ENCODE measurements at regions not wholly inside any gene's neighbourhood (a gene's known extent, or its start where the extent isn't known, plus 50 kb on each side); places are given as distances from the start of the nearest gene placed in this dataset.

DNA sequence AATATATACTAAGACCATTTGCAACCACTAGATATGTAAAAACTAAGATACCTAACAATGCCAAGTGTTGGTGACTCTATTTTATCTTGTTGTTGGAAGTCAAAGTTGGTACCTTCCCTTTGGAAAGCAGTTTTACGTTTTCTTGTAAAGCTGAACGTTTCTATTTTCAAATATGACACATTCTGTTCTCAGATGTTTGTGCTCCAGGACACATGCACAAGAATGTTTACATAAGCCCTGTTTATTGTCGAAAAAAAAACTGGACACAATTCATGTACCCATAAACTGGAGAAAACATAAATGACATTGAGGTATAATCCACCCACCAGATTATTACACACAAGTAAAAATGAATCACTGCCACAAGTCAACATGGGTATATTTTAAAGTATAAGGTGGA lies 967.4 kb downstream of the BCL11B start:
- no peak for DNase-seq
- Histone ChIP-seq H3K36me3 (no peaks in the 10 kb centered on the region), H3K9me3 (replicated peaks) (no peaks in the 10 kb centered on the region), H3K27me3 (no peaks in the 10 kb centered on the region), H3K27ac (no peak overlapping the region), H3K4me3 (no peak overlapping the region), H3K4me1 (no peaks in the 10 kb centered on the region)

DNA sequence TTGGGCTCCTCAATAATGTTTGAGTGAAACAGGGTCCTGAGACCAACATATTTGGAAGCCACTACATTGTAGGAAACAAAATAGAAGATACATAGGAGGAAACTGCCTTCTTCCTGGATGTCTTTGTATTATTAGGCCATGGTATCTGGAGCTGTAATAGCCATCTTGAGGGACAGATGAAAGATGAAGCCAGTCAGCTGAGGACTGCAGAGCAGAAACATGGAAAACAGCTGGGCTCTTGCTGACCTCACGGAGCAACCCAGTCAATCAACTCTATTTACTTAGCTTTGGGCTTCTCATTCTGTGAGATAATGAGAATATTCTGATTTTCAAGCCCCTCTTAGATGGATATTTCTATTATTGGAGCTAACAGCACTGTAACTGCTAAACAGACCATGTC lies 962.4 kb downstream of the BCL11B start:
- no peaks in the 10 kb centered on the region for H3K36me3 ChIP-seq
- DNase-seq: peak in 1 of 2 experiments; percentile 4
- no peaks in the 10 kb centered on the region for H3K4me1 ChIP-seq
- no peak overlapping the region for H3K27ac ChIP-seq
- H3K4me3 ChIP-seq: no peak overlapping the region
- no peaks in the 10 kb centered on the region for H3K9me3 ChIP-seq (replicated peaks)
- H3K27me3 ChIP-seq: no peaks in the 10 kb centered on the region

DNA sequence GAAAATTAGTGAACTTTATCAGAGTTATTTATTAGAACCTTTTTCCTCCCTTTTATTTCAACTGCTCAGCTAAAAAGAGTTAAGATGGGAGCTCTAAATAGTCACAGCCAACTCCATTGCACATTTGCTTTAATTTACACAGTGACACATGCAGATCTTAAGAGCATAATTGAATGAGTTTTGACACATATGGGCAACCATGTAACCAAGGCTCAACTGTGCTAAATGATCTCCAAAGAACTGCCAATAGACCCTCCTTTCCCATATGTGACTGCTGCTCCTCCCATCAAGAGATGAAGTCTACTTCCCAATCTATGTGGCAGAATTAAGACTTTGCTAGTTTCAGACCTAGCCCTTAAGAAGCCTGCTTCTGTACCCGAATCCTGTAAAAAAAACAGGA lies 960.0 kb downstream of the BCL11B start:
- Histone ChIP-seq H3K4me1 (no peaks in the 10 kb centered on the region), H3K27me3 (no peaks in the 10 kb centered on the region), H3K9me3 (replicated peaks) (no peaks in the 10 kb centered on the region), H3K27ac (no peak overlapping the region), H3K4me3 (no peak overlapping the region), H3K36me3 (no peaks in the 10 kb centered on the region)
- DNase-seq: no peak

DNA sequence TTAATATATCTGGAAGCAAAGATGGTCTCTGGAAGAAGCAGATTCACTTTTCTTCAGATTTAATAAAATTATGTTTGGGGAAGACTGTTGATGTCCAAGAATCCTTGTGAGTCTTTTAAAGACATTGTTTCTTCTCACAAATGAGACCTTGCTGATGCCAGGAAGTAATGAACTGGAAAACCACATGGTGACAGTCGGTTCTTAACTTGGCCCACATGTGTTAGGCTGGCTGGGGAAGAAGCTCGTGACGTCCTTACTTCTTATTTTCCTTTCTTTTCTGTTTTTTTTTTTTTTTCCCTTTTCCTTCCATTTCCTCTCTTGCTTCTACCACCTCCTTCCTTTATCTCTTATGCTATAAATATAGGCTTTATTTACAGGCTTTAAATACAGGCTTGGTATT lies 950.2 kb downstream of the BCL11B start:
- Histone ChIP-seq H3K27me3 (no peaks in the 10 kb centered on the region), H3K27ac (no peak overlapping the region), H3K36me3 (no peaks in the 10 kb centered on the region), H3K4me1 (no peaks in the 10 kb centered on the region), H3K9me3 (replicated peaks) (no peaks in the 10 kb centered on the region), H3K4me3 (no peak overlapping the region)
- DNase-seq: no peak

DNA sequence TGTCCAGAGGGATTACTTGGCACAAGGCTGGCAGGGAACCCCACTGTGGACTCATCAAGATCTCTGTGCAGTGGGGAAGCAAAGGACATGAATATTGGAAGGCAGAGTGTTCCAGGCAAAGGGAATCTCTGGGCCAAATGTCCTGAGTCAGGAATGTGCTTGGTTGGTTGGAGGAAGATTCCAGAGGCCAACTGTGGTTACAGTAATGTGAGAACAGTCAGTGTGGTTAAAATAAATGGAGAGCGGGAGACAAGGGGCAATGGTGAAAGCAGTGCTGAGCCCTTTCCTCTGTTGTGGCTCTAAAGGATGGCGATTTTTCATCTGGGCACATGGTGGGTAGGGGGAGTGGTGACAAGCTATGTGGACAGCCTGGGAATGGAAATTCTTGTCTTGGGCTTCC lies 948.2 kb downstream of the BCL11B start:
- Histone ChIP-seq H3K4me3 (no peak overlapping the region), H3K36me3 (no peaks in the 10 kb centered on the region), H3K27me3 (no peaks in the 10 kb centered on the region), H3K4me1 (no peaks in the 10 kb centered on the region), H3K9me3 (replicated peaks) (no peaks in the 10 kb centered on the region), H3K27ac (no peak overlapping the region)
- DNase-seq: peak in 1 of 2 experiments; percentile 19

DNA sequence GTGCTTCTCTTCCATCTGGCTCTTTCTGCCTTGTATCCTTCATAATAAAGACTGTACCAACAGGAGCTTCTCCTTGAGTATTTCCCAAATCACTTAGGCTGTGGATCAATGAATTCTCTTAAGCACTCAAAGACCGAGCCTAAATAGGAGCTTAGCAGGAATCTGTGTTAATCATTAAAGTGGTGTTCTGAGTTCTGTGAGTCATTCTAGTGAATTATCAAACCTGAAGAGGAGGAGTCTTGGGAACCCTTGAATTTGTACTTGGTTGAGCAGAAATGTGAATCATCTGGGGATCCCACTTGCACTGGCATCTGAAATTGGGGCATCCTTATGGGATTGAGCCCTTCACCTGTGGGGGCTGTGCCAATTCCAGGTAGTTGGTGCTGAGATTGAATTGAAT lies 946.2 kb downstream of the BCL11B start:
- DNase-seq: no peak
- H3K4me1 ChIP-seq: no peaks in the 10 kb centered on the region
- H3K27me3 ChIP-seq: no peaks in the 10 kb centered on the region
- no peaks in the 10 kb centered on the region for H3K36me3 ChIP-seq
- no peaks in the 10 kb centered on the region for H3K9me3 ChIP-seq (replicated peaks)
- H3K4me3 ChIP-seq: no peak overlapping the region
- no peak overlapping the region for H3K27ac ChIP-seq

DNA sequence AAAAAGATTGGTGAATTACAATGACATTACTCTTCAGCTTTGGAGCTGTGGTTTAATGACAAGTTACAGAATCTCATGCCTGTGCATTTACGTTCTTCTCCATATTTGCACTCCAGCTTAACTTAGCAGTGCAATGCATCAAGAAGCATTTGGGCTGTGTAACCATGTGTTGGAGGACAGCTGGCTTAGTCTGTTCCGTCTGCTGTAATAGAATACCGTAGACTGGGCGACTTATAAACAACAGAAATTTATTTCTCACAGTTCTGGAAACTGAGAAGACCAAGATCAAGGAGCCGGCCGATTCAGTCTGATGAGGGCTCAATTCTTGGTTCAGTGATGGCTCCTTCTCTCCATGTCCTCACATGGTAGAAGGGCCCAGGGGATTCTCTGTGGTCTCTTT lies 943.5 kb downstream of the BCL11B start:
- H3K4me3 ChIP-seq: no peak overlapping the region
- H3K27me3 ChIP-seq: no peaks in the 10 kb centered on the region
- H3K27ac ChIP-seq: no peak overlapping the region
- no peaks in the 10 kb centered on the region for H3K36me3 ChIP-seq
- H3K9me3 ChIP-seq (replicated peaks): no peaks in the 10 kb centered on the region
- DNase-seq: peak in 1 of 2 experiments; percentile 6
- H3K4me1 ChIP-seq: no peaks in the 10 kb centered on the region

DNA sequence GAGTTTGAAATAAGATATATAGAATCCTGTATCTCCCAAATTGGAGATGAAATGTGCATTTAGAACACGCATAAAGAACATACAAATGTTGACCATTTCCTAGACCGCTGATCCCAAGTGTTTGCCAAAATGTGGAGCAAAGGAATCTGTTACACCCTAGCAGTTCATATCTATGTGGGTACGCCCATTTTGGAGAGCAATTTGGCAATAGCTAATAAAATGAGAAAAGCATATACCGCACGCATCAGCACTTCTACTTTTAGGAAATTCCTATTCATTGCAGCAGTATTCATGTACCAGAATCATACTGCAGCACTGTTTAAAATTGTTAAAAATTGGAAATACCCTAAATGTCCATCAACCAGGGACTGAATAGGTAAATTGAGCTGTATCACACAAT lies 937.8 kb downstream of the BCL11B start:
- Histone ChIP-seq H3K9me3 (replicated peaks) (no peaks in the 10 kb centered on the region), H3K27me3 (no peaks in the 10 kb centered on the region), H3K4me3 (no peak overlapping the region), H3K36me3 (no peaks in the 10 kb centered on the region), H3K4me1 (no peaks in the 10 kb centered on the region), H3K27ac (no peak overlapping the region)
- no peak for DNase-seq

DNA sequence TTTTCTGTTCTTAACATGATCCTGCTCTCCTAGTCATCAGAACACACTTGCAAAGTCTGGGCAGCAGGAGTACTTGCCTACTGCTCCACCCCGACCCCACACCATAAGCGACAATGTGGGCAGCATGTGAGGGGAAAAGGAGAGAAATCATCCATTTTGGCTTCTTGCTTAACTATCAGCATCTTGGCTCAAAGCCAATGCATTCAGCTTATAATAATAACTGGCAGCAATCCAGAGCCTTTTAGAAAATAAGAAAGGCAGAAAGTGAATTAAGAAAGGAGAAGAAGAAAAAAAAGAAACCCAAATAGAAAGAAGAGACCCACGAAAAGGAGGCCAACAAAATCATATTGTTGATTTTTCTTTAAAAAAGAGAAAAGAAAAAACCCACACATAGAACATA lies 930.8 kb downstream of the BCL11B start:
- no peak overlapping the region for H3K27ac ChIP-seq
- no peaks in the 10 kb centered on the region for H3K4me1 ChIP-seq
- no peaks in the 10 kb centered on the region for H3K36me3 ChIP-seq
- no peaks in the 10 kb centered on the region for H3K27me3 ChIP-seq
- no peaks in the 10 kb centered on the region for H3K9me3 ChIP-seq (replicated peaks)
- H3K4me3 ChIP-seq: no peak overlapping the region
- DNase-seq: no peak

DNA sequence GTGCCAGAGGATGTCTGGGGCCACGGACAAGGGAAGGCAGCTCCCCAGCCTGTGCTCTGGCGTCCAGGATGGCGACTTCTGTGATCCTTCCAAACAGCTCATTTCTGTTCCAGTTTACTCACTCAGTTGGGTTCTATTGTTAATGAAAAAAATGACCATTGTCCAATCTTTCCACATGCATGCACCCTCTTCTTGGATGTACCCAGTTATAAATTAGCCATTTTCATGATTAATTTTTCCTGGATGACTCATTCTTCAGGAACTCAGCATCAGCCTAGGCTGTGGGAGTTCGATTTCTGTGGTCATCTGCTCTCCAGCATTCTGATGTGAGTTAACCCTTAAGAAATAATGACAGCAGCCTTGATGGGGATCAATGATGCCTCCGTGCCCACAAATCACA lies 926.8 kb downstream of the BCL11B start:
- no peak overlapping the region for H3K4me3 ChIP-seq
- DNase-seq: no peak
- H3K36me3 ChIP-seq: no peaks in the 10 kb centered on the region
- H3K4me1 ChIP-seq: no peaks in the 10 kb centered on the region
- H3K9me3 ChIP-seq (replicated peaks): no peaks in the 10 kb centered on the region
- H3K27me3 ChIP-seq: no peaks in the 10 kb centered on the region
- H3K27ac ChIP-seq: no peak overlapping the region

DNA sequence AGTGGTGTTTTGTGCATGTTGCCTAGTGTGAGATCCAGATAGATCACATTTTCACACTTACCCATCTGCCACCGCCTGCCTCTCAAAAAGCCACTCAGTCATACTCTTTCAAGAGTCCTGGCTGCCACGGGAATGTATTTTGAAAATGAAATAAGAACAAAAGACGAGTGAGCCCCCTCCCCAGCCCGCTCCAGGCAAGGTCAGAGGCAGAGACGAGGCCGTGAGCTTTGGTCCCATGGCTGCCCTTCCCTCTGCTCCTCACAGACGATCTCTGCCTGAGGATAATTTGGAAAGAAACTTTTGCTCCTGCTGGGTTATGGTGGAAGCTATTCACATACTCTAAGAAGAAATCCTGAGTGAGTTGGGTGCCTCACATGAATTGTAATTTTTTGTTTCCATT lies 924.3 kb downstream of the BCL11B start:
- DNase-seq: no peak
- H3K36me3 ChIP-seq: no peaks in the 10 kb centered on the region
- H3K27ac ChIP-seq: no peak overlapping the region
- no peaks in the 10 kb centered on the region for H3K27me3 ChIP-seq
- no peaks in the 10 kb centered on the region for H3K9me3 ChIP-seq (replicated peaks)
- H3K4me1 ChIP-seq: no peaks in the 10 kb centered on the region
- H3K4me3 ChIP-seq: no peak overlapping the region

DNA sequence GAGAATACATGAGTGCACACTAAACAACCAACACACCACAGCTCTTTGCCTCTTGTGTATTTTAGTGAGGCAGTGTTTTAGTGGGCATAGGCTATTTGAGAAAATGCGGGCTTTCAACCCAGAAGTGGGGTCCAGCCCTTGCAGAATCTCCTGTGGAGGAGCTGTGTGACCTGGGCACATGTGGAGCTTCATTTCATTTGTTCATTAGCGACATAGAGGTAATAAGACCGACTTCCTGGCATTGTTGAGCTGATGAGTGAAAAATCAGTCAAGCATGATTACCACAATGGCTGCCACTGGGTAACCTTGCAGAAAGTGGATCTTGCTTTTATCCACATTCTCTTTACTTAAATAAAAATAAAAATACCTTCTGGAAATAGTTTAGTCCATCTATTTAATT lies 923.5 kb downstream of the BCL11B start:
- Histone ChIP-seq H3K36me3 (no peaks in the 10 kb centered on the region), H3K27me3 (no peaks in the 10 kb centered on the region), H3K27ac (no peak overlapping the region), H3K4me3 (no peak overlapping the region), H3K9me3 (replicated peaks) (no peaks in the 10 kb centered on the region), H3K4me1 (no peaks in the 10 kb centered on the region)
- no peak for DNase-seq

DNA sequence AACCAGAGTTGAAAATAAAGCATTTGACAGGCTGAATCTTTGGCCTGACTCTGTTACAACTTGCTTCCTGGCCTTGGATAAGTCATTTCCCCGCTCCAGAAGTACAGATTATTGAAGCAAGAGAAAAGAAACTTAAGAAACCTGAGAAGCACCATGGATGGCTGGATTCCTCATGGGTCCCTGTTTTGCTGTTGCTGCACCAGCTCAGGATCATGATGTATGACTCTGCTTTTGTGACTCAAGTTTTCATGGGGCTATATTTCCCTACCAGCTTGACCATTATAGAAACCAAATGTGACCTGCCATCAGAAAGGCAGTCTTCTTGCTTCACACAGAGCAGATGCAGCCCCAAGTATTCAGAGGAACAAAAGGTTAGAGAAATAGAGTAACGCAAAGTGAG lies 921.8 kb downstream of the BCL11B start:
- H3K27me3 ChIP-seq: no peaks in the 10 kb centered on the region
- H3K4me1 ChIP-seq: no peaks in the 10 kb centered on the region
- no peak overlapping the region for H3K27ac ChIP-seq
- no peaks in the 10 kb centered on the region for H3K9me3 ChIP-seq (replicated peaks)
- DNase-seq: no peak
- H3K36me3 ChIP-seq: no peaks in the 10 kb centered on the region
- no peak overlapping the region for H3K4me3 ChIP-seq

DNA sequence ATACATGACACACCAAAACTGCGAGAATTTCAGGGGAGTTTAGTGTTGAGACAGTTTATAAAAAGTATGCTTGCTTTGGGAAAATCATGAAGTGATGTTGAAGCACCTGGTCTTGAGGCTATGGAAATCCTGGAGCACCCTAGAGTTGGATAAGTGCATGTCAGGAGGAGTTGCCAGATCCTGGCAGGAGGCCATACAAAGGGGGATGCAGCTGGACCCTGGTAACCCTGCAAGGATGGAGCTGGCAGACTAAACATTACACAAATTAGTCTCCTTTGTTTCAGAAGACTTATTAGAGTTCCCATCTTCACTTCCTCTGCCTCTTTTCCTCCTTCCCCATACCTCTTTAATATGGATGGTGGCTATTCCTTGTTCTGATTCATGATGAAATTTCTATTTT lies 907.0 kb downstream of the BCL11B start:
- H3K36me3 ChIP-seq: no peaks in the 10 kb centered on the region
- no peaks in the 10 kb centered on the region for H3K9me3 ChIP-seq (replicated peaks)
- DNase-seq: no peak
- H3K4me1 ChIP-seq: no peaks in the 10 kb centered on the region
- H3K27ac ChIP-seq: no peak overlapping the region
- H3K4me3 ChIP-seq: no peak overlapping the region
- no peaks in the 10 kb centered on the region for H3K27me3 ChIP-seq

DNA sequence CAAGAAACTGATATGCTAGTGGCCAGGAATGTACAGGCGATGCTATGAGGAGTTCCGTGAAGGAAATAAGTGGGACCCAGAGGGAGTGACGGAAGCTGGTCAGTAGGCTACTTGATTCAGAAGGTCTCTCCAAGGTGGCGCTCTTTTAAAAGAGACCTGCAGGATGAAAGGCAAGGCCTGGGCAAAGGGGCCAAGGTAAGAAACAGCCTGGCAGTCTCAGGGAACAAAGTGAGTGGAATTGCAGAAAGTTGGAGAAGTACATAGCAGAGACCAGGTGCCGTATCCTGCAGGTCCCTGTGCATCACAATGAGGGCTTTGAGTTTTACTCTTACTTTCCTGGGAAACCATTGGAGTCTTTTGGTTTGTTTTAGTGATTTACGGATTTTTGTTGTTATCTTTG lies 905.6 kb downstream of the BCL11B start:
- H3K27me3 ChIP-seq: no peaks in the 10 kb centered on the region
- no peaks in the 10 kb centered on the region for H3K9me3 ChIP-seq (replicated peaks)
- no peak for DNase-seq
- no peaks in the 10 kb centered on the region for H3K36me3 ChIP-seq
- H3K4me3 ChIP-seq: no peak overlapping the region
- no peaks in the 10 kb centered on the region for H3K4me1 ChIP-seq
- H3K27ac ChIP-seq: no peak overlapping the region

DNA sequence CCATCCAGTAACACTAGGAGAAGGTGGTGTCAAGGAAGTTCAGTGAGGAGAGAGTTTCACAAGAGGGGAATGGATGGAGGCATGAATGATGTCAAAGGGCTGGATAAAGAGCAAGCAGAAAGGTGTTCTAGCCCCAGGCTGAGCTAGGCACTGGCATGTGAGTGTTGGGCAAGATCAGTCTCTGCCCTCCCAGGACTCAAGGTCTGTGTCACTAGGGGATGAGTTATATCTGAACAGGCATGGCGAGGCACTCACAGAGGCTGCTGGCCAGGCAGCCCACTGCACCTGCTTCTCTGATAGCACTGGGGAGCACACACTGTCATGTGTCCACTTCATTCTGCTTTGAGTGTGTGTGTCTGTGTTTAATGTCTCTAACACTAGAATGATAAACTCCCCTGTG lies 903.8 kb downstream of the BCL11B start:
- no peak for DNase-seq
- no peaks in the 10 kb centered on the region for H3K4me1 ChIP-seq
- no peaks in the 10 kb centered on the region for H3K27me3 ChIP-seq
- H3K36me3 ChIP-seq: no peaks in the 10 kb centered on the region
- no peak overlapping the region for H3K27ac ChIP-seq
- H3K4me3 ChIP-seq: no peak overlapping the region
- no peaks in the 10 kb centered on the region for H3K9me3 ChIP-seq (replicated peaks)

DNA sequence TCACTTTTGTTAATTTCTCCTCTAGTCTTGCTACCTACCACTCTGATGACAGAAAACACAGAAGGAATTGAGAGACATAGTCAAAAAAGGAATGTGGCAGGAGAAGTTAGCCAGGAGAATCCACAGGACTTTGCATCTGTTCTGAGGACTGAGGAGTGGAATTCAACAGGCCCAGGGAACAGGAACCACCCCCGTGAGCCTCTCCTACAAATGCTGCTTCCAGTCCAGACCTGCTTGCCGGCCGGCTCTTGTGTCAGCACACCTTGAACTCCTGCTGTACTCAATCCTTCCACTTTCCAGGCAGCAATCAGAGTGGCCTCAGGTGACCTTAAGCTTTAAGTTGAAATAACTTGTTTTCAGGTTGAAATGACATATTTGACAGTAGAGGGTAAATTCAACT lies 903.1 kb downstream of the BCL11B start:
- H3K4me1 ChIP-seq: no peaks in the 10 kb centered on the region
- H3K4me3 ChIP-seq: no peak overlapping the region
- H3K36me3 ChIP-seq: no peaks in the 10 kb centered on the region
- no peaks in the 10 kb centered on the region for H3K27me3 ChIP-seq
- H3K27ac ChIP-seq: no peak overlapping the region
- DNase-seq: no peak
- no peaks in the 10 kb centered on the region for H3K9me3 ChIP-seq (replicated peaks)
